ENCODE measurements at regions not wholly inside any gene's neighbourhood (a gene's known extent, or its start where the extent isn't known, plus 50 kb on each side); places are given as distances from the start of the nearest gene placed in this dataset.

DNA sequence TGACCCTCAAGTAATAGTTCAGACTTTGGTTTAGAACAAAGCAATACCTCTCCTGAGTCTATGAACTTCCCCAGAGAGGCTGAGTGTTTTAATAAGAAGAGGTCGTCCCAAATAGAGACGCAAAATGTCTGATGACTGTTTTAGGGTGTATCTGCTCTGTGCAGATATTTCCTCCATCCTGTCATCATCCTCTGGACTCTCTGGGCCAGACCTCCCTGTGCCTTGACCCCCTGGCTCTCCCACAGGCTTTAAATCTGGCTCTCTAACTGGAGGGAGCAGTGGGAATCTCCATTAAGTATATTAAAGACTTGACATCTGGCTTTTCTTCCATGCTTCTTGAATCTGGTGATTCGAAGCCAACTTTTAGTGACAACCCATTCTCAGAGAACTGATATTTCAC lies 633.3 kb downstream of the INHBA start:
- Mint-ChIP-seq H3K27me3 (no peaks in the 10 kb centered on the region), H3K4me3 (no peak overlapping the region), H3K27ac (no peak overlapping the region), H3K36me3 (no peaks in the 10 kb centered on the region), H3K4me1 (no peaks in the 10 kb centered on the region), H3K9me3 (ENCODE audit: low read depth) (peaks cover 2% of the 10 kb centered on the region)
- ATAC-seq (no peak), DNase-seq (no peak)
- CTCF ChIA-PET = no interaction called here

DNA sequence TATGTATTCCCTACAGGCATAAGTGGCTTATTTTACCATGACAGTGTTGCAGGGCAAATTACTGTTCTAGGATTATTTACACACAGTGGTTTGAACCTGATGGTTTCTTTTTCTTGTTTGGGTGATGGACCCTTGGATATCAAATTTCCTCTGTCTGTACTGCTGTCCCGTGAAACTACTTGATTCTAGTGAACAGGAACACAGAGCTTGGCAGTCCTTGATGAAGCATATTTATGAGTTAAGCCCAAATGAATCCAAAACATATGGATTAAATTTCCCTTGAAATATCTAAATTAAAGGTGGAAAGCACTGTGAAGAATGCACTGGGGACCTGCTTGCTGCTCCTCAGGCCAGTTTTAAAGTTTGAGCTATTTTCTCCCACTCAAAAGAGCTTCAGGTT lies 635.3 kb downstream of the INHBA start:
- peaks cover 2% of the 10 kb centered on the region for H3K9me3 Mint-ChIP-seq (ENCODE audit: low read depth)
- no peaks in the 10 kb centered on the region for H3K36me3 Mint-ChIP-seq
- H3K4me3 Mint-ChIP-seq = no peak overlapping the region
- H3K27ac Mint-ChIP-seq = no peak overlapping the region
- no peak for ATAC-seq
- no peak for DNase-seq
- CTCF ChIA-PET = no interaction called here
- H3K27me3 Mint-ChIP-seq = no peaks in the 10 kb centered on the region
- no peaks in the 10 kb centered on the region for H3K4me1 Mint-ChIP-seq

DNA sequence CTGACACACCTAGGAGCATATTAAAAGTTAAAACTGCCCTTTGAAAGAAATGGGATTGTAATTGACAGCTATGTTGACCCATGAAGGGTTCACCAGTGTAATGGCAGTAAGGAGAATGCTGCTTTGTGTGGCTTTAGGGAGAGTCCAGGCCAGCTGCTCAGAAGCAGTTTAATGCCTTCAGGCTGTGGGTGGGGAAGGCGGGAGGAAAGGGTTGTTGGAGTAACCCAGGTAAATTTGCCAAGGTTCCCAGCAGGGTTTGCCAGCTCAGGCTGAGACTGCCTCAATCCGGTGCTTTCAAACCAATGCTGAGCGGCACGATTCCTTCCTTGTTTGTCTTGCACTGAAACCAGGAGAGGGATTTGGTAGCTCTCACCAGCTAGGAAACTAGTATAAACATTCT lies 637.2 kb downstream of the INHBA start:
- no peak overlapping the region for H3K4me3 Mint-ChIP-seq
- DNase-seq = no peak
- H3K36me3 Mint-ChIP-seq = no peaks in the 10 kb centered on the region
- no peaks in the 10 kb centered on the region for H3K27me3 Mint-ChIP-seq
- H3K27ac Mint-ChIP-seq = no peak overlapping the region
- H3K9me3 Mint-ChIP-seq (ENCODE audit: low read depth) = peaks cover 6% of the 10 kb centered on the region
- CTCF ChIA-PET = no interaction called here
- ATAC-seq = no peak
- no peaks in the 10 kb centered on the region for H3K4me1 Mint-ChIP-seq

DNA sequence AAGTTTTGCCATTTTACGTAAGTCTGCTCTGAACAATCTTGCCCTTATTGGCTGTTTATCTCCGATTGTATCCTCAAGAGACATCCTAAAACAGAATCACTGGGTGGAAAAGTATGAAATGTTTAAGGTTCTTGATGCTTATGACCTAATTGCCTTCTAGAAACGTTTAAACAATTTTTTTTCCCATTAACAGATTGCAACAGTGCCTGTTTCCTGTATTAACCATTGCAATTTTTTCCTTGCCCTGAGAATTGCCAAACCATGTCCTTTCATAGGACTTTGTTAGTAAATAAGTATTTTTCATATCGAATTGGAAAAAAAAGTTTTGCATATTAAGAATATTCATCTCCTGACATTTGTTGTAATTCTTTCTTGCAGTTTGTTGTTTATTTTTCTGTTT lies 639.8 kb downstream of the INHBA start:
- Mint-ChIP-seq H3K4me1 (no peaks in the 10 kb centered on the region), H3K9me3 (ENCODE audit: low read depth) (peaks cover 7% of the 10 kb centered on the region), H3K4me3 (no peak overlapping the region), H3K27ac (no peak overlapping the region), H3K36me3 (no peaks in the 10 kb centered on the region), H3K27me3 (no peaks in the 10 kb centered on the region)
- no peak for ATAC-seq
- CTCF ChIA-PET = no interaction called here
- no peak for DNase-seq

DNA sequence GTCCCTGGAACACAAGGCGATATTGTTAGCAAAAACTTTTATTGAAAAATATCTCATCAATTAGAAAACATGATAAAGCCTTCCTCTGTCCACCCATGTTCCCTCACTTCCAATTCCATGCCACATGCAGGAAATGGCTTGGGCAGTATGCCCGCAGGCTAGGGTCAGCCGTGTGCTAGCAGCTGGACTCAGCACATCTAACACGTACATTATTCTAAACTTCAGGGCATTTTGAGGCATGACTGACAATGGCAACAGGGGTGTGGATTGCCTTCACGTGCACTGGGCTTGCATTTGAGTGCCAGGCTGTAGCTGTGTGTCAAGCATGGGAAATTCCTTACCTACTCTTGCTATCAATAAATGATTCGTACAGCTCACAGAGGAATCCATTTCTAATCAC lies 642.1 kb downstream of the INHBA start:
- Mint-ChIP-seq H3K9me3 (ENCODE audit: low read depth) (peaks cover 16% of the 10 kb centered on the region), H3K27ac (no peak overlapping the region), H3K4me1 (no peaks in the 10 kb centered on the region), H3K27me3 (no peaks in the 10 kb centered on the region), H3K36me3 (no peaks in the 10 kb centered on the region), H3K4me3 (no peak overlapping the region)
- DNase-seq (no peak), ATAC-seq (no peak)
- CTCF ChIA-PET = no interaction called here

DNA sequence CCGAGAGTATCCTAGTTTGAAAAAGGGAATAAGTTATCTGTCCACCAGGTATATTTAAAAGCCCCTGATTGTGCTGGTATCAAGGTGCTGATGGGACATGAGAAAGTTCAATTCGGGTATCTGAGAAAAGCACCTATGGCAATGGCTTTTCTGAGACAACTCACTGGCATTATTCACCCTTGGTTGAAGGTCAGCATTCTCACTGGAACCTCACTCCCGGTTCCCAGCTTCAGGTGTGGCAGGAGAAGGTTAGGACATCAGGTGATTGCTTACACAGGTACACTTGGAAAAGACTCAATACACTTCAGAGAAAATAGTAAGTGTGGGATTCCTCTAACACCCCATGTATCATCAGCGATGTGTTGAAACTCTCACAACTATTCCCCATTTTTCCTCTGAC lies 643.1 kb downstream of the INHBA start:
- Mint-ChIP-seq H3K4me3 (no peak overlapping the region), H3K4me1 (no peaks in the 10 kb centered on the region), H3K27me3 (no peaks in the 10 kb centered on the region), H3K27ac (no peak overlapping the region), H3K36me3 (no peaks in the 10 kb centered on the region), H3K9me3 (ENCODE audit: low read depth) (peaks cover 19% of the 10 kb centered on the region)
- CTCF ChIA-PET = no interaction called here
- ATAC-seq = no peak
- no peak for DNase-seq

DNA sequence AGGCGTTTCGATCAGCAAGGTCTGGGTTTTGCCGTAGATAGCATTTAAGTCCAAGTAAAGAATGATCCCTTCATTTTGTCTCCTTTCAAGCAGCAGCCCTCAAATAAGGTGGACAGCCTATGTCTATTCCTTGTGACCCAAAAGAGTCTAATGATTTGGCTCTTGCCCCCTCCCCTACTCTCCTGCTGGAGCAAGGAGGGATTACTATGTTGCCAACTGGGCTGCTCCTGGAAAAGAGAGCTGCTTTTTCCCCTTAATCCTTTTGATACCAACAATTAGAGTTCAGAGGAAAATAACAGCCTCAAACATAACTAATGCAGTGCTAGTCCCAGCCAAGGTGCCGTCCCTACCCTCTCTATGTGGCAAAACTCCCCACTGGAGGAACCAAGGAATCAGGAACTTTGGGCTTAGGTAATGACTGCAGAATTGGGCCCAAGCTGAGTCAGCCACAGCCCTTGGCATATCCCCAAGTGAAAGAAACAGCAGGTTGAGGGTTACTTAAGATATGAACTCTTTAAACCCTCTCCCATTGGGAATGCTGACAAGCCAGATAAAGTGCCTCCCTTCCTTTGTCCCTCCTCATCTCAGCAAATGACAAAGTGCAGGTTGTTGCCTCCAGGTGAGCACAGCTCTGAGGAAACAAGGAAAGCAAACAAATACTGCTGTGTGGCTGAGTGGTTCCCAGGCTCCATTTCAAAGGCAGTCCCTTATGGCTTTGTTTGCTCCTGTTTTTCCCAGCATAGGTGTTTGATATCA lies 643.7 kb downstream of the INHBA start:
- Mint-ChIP-seq H3K4me3 (no peak overlapping the region), H3K9me3 (ENCODE audit: low read depth) (peaks cover 19% of the 10 kb centered on the region), H3K27me3 (no peaks in the 10 kb centered on the region), H3K4me1 (no peaks in the 10 kb centered on the region), H3K27ac (no peak overlapping the region), H3K36me3 (no peaks in the 10 kb centered on the region)
- CTCF ChIA-PET = no interaction called here
- DNase-seq = no peak
- no peak for ATAC-seq

DNA sequence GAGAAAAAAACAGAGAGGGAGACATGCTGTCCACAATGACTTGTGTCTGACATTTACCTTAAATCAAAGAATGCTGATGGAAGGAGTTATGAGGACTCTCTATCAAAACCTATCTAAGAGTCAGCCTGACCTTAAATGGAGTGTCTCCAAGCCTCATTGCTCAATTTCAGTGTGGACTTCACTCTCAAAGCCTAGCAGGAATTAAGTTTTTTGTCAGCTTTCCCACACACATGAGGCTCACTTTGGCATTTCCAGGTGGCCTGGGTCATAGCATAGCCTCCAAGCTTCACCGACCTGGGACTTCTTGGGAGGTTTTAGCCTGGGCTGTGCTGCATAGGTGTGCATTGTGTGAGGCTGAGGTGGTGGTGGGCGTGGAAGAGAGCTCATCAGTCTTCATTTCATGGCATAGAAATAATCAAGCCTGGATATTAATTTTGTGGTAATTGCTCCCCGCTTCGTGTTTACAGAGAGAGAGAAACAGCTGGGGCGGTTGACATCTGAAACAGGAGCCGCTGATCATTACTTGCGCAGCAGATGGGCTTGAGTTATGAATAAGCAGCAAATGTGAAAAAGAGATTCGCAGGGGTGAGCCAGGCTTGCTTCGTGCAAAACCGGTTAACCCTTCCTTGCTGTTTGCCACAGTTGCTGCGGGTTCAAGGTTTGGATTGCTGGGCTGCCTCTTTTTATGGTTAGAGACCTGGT lies 647.8 kb downstream of the INHBA start:
- Mint-ChIP-seq H3K4me3 (no peak overlapping the region), H3K36me3 (no peaks in the 10 kb centered on the region), H3K27me3 (no peaks in the 10 kb centered on the region), H3K9me3 (ENCODE audit: low read depth) (peaks cover 21% of the 10 kb centered on the region), H3K4me1 (no peaks in the 10 kb centered on the region), H3K27ac (no peak overlapping the region)
- DNase-seq (no peak), ATAC-seq (no peak)
- CTCF ChIA-PET = no interaction called here

DNA sequence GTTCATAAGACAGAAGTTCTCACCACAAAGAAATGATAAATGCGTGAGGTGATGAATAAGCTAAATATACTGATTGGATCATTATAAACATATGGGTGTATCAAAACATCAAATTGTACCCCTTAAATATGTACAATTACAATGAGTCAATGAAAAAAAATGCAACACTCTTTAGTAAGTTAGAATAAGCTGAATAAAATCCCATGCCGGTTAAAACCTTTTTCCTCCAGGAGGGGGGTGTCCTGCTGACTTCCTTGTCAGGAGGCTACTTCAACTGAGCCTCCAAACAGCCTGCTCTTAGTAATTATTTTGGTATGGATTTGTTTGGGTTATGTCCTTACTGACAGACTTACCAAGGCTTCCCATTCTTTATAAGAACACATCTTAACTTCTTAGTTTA lies 649.1 kb downstream of the INHBA start:
- Mint-ChIP-seq H3K4me3 (no peak overlapping the region), H3K27ac (no peak overlapping the region), H3K27me3 (no peaks in the 10 kb centered on the region), H3K9me3 (ENCODE audit: low read depth) (peaks cover 21% of the 10 kb centered on the region), H3K4me1 (no peaks in the 10 kb centered on the region), H3K36me3 (no peaks in the 10 kb centered on the region)
- CTCF ChIA-PET = no interaction called here
- ATAC-seq (no peak), DNase-seq (no peak)

DNA sequence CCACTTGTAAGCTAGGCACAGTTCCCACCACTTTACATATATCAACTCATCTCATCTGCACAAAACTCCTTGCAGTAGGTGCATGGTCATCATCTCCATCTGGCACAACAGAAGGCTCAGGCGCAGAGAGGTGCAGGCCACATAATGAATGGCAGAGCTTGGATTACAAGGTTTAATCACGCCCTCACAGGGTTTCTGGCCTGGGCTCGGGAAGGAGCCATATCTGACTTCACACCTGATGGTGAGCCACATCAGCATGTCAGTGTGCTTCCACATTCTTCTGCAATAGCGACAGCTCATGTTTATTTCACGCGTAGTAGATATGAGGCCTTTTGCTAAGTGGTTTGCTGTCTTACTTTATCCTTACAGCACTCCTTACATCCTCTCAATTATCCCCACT lies 650.2 kb downstream of the INHBA start:
- CTCF ChIA-PET = no interaction called here

DNA sequence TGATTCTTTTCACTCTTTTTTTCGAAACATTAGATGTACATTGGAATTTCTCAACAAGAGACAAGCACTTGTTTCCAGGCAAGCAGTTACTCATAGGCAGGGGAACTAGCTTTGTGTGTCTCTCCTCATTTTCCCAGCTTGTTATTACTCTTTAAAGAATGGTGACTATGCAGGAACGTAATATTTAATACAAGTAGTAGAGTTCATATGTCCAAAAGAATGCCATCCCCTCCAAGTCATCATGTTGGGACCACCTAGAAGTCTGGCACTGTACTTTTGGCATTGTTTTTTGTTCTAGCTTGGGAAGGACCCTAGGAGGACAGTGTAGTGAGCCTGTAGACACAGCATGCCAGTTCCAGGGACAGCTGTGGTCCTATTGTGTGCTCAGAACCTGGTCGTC lies 650.7 kb downstream of the INHBA start:
- CTCF ChIA-PET = no interaction called here
- H3K36me3 Mint-ChIP-seq = no peaks in the 10 kb centered on the region
- no peak for ATAC-seq
- H3K27me3 Mint-ChIP-seq = no peaks in the 10 kb centered on the region
- H3K4me1 Mint-ChIP-seq = no peaks in the 10 kb centered on the region
- H3K9me3 Mint-ChIP-seq (ENCODE audit: low read depth) = peaks cover 18% of the 10 kb centered on the region
- no peak overlapping the region for H3K4me3 Mint-ChIP-seq
- no peak overlapping the region for H3K27ac Mint-ChIP-seq
- no peak for DNase-seq

More for the DNA sequence above, 650.2 kb downstream of the INHBA start:
- H3K27me3 Mint-ChIP-seq = no peaks in the 10 kb centered on the region
- H3K27ac Mint-ChIP-seq = no peak overlapping the region
- no peak overlapping the region for H3K4me3 Mint-ChIP-seq
- DNase-seq (no peak), ATAC-seq (no peak)
- H3K9me3 Mint-ChIP-seq (ENCODE audit: low read depth) = peaks cover 17% of the 10 kb centered on the region
- no peaks in the 10 kb centered on the region for H3K4me1 Mint-ChIP-seq
- no peaks in the 10 kb centered on the region for H3K36me3 Mint-ChIP-seq

DNA sequence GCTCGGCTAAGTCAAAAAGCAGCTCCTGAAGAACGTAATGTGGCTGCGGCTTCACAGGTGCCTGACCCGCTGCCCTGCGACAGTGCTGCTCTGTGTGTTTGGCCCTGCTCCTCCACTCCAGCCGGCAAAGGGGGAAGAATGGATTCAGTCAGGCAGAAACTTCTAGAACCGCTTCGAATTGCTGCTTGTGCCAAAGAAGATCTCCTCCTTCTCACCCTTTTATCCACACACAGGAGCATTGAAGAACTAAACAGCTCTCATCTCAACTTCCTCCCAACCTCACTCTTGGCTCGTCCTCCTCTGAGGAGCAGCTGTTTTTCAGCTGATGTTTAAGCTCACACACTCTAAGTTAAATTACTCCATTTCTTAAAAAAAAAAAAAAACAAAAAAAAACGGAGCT lies 651.4 kb downstream of the INHBA start:
- DNase-seq (no peak), ATAC-seq (no peak)
- CTCF ChIA-PET = no interaction called here
- no peak overlapping the region for H3K27ac Mint-ChIP-seq
- H3K9me3 Mint-ChIP-seq (ENCODE audit: low read depth) = peaks cover 16% of the 10 kb centered on the region
- H3K4me3 Mint-ChIP-seq = no peak overlapping the region
- H3K4me1 Mint-ChIP-seq = no peaks in the 10 kb centered on the region
- no peaks in the 10 kb centered on the region for H3K36me3 Mint-ChIP-seq
- H3K27me3 Mint-ChIP-seq = no peaks in the 10 kb centered on the region

DNA sequence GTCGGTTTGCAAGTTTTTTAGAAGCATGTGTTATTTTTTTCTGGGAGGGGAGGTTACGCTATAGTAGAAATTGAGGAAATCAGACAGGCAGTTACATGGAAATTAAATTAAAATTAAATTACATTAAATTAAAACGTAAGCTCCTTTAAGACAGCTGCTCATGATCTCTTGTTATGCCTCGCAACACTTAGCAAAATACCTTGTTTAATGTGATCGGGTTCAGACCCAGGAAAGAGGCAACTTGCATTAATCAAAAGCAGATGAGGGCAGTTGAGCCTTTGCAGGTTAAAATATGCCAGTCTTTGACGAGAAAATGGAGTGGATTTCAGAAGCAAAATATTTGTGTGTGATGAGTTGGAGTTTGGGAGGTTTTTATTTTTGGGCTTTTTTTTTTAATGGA lies 651.8 kb downstream of the INHBA start:
- Mint-ChIP-seq H3K9me3 (ENCODE audit: low read depth) (peaks cover 14% of the 10 kb centered on the region), H3K4me3 (no peak overlapping the region), H3K36me3 (no peaks in the 10 kb centered on the region), H3K4me1 (no peaks in the 10 kb centered on the region), H3K27ac (no peak overlapping the region), H3K27me3 (no peaks in the 10 kb centered on the region)
- no peak for DNase-seq
- ATAC-seq = no peak
- CTCF ChIA-PET = no interaction called here

DNA sequence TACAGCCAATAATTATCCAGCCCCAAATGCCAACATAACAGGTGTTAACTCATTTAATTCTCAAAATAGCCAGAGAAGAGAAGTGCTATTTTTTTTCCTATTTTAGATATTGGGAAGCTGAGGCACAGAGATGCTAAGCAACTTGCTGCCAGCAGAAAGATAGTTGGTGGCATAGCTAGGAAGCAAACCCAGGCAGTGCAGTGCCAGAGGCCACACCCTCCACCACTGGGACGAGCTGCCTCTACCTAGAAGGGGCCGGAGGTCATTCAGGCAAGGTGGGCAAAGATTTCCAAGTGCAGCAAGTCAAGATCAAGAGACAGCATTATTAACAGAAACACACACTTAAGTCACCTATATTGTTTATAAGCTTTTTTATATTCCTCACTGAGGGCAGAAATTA lies 654.1 kb downstream of the INHBA start:
- H3K9me3 Mint-ChIP-seq (ENCODE audit: low read depth) = peaks cover 10% of the 10 kb centered on the region
- H3K4me3 Mint-ChIP-seq = no peak overlapping the region
- no peak overlapping the region for H3K27ac Mint-ChIP-seq
- ATAC-seq (no peak), DNase-seq (no peak)
- no peaks in the 10 kb centered on the region for H3K36me3 Mint-ChIP-seq
- CTCF ChIA-PET = interaction anchor here (1.4 kb wide), 1 partner anchor 46 kb away, joined by 4 read pairs; no protein-coding TSS in a partner anchor
- no peaks in the 10 kb centered on the region for H3K27me3 Mint-ChIP-seq
- no peaks in the 10 kb centered on the region for H3K4me1 Mint-ChIP-seq

Measured in activated CD8-positive, alpha-beta memory T cell treated with anti-CD3 and anti-CD28 coated beads, Interleukin-2, amount 10 ng/mL, durations not matched to agents 7 days and 5 days (primary cell).